Right ventricle myocardium superior (tissue), 1 donor: ENCODE measurements at regions not wholly inside any gene's neighbourhood (a gene's known extent, or its start where the extent isn't known, plus 50 kb on each side); places are given as distances from the start of the nearest gene placed in this dataset.

Experiments used
- ATAC-seq: fragments of 200-7000 bp; cut with Tn5 transposase; one replicate; pipeline ENCODE4 v1.9.1; 2020; ENCODE audit warnings: mild to moderate bottlenecking; ENCODE audit not compliant: poor library complexity
- DNase-seq: peaks from one replicate; pipeline ENCODE4 v3.0.0-alpha.2; 2020
- intact Hi-C: fragments of 100-400 bp; cut with DNase I; formaldehyde crosslinking; loops from one replicate; pipeline ENCODE4 v1.11.2; 2022
- donor health status: DM: no; HTN: yes; CAD: no; lungs with severe emphysema.

- no peak for DNase-seq
- no peak for ATAC-seq
- intact Hi-C loops, result no loop called here
Measured at GRCh38 chr11:71201936-71202597, 50.3 kb downstream of the SHANK2 start.

GRCh38 chr11:71201231-71201630, 51.1 kb downstream of the SHANK2 start:
- intact Hi-C loops, result no loop called here
- ATAC-seq (no peak), DNase-seq (no peak)

DNA sequence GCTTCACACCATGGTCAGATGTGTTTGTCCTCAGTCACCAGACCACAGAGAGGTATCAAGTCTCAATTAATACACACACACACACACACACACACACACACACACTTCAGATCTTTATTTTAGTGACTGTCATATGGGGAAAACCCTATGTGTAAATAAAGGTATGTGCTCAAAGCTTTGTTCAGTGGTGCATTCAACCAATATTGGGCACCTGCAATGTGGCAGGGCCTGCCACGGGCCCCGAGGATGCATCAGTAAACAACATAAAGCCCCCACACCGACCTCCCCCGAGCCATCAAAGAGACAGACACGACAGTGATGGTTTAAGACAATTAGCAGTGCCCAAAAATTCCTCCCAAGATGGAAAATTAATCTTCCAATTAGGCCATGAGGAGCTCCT, 51.6 kb downstream of the SHANK2 start:
- intact Hi-C loops, result no loop called here
- DNase-seq (no peak), ATAC-seq (no peak)

DNA sequence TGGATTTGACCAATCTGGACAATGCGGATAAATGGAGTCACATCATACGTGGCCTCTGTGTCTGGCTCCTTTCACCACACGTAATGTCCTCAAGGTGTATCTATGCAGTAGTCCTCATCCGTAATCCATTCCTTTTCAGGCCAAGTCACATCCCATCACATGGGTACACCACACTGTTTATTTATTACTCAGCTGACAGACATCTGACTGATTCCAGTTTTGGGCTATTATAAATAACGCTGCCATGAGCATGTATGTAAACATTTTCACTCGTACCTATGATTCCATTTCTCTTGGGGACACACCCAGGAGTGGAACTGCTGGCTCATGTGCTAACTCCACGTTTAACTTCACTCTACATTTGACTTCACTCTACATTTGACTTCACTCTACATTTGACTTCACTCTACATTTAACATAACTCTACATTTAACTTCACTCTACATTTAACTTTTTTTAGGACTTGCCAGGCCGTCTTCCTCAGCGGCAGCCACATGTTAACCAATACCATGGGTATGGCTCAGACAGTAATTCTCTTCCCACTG, 52.1 kb downstream of the SHANK2 start:
- ATAC-seq (no peak), DNase-seq (no peak)
- intact Hi-C loops, result no loop called here

DNA sequence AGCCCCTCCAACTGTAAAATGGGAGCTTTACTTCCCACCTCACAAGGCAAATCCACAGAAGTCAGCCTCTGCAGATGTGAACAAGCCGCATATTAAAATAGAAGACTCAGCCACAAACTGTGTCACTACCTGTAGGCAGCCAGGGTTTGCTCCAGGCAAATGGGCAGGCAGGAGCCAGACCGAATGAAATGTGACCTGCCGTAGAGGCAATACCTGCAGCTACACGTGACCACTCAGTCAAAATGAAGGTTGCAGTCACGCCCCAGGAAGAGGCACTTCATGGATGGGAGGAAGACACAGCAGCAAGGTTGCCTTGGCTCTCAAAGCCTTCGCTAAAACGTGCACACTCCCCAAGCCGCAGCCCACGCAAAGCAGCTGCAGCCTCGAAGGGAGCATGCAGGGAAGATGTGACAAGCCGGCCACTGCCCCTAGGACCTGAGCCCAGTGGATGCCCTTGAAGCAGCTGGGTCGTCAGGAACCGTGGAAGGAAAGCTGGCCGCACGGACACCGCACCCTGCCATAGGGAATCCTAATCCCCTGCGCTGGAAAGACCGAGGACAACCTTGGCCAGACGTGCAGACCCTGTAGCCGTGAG, 53.1 kb downstream of the SHANK2 start:
- ATAC-seq, result no peak
- intact Hi-C loops, result no loop called here
- DNase-seq, result no peak

GRCh38 chr11:71198823-71199165, 53.6 kb downstream of the SHANK2 start:
- intact Hi-C loops, result no loop called here
- DNase-seq (no peak), ATAC-seq (no peak)

DNA sequence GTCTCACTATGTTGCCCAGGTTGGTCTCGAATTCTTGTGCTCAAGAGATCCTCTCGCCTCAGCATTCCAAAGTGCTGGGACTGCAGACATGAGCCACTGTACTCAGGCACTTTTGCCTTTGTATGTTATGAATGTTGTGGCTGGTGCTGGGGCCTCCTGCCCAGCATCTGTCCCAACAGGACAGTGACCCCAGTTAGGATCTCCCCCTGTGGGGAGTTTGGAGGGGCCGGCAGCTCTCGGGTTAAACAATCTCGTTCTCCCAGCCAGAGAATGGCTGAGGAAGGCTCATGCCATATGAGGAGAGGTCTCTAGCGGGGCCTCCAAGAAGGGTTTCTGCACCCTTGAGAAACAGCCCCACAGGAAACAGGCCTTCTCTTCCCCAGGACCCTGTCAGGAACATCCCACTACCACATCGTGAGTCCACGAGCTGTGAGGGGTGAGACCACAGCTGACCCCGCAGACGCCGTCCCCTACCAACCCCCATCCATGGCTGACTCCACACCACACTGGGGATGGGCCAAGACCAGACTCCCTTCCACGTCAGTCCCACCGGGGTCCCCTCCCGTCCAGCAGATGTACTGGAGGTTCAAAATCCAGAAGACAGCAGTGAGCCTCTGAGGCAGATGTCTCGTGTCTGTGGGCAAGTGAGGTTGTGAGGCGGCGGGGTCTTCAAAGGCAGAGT, 54.1 kb downstream of the SHANK2 start:
- no peak for DNase-seq
- intact Hi-C loops, result no loop called here
- no peak for ATAC-seq

DNA sequence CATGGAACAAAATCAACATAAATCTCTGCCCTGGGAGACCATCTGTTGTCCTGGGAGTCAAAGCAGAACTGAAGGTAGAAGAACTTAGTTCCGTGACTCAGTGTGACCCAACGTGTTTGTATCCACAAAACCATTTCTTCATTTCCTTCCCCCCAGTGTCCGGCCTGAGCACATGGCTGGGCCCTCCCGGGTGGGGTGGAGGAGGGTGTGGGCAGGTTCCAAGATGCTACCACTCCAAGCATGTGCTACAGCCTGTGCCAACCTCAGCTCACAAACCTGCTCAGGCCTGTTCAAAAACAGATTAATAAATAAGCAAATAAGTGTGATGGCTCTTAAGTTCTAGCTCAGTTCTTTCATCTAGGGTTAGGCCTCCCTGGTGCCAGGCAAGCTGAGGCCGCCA, 55.3 kb downstream of the SHANK2 start:
- intact Hi-C loops, result no loop called here
- no peak for ATAC-seq

GRCh38 chr11:71194710-71195109, 57.7 kb downstream of the SHANK2 start:
- no peak for DNase-seq
- intact Hi-C loops, result no loop called here

More for the DNA sequence above, 55.3 kb downstream of the SHANK2 start:
- DNase-seq, result no peak

GRCh38 chr11:71193431-71193830, 58.9 kb downstream of the SHANK2 start:
- intact Hi-C loops, result no loop called here
- DNase-seq (no peak), ATAC-seq (no peak)

More at GRCh38 chr11:71194710-71195109, 57.7 kb downstream of the SHANK2 start:
- no peak for ATAC-seq

- DNase-seq (no peak), ATAC-seq (no peak)
- intact Hi-C loops, result no loop called here
Measured at GRCh38 chr11:71192629-71193028, 59.7 kb downstream of the SHANK2 start.

- DNase-seq, result no peak
Measured at GRCh38 chr11:71191201-71191600, 61.2 kb downstream of the SHANK2 start.

DNA sequence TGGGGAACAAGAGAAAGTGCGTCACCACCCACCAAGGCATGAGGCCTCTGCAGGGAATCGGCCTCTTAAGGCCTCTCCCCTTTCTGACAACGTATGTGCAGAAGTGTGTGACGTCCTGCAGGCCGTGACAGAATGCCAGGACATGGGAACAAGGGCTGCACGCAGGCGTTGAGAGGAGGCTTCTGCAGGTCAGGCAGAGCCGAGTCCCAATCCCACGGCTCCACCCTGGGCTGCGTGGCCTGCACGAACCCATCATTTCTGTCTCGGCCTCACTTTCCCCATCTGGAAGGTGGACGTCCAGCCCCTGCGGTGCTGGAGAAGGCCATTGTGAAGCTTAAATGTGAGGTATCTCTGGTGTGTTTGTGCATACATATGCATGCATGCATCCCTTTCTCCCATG, 61.8 kb downstream of the SHANK2 start:
- DNase-seq (no peak), ATAC-seq (no peak)
- intact Hi-C loops, result no loop called here

More at GRCh38 chr11:71191201-71191600, 61.2 kb downstream of the SHANK2 start:
- ATAC-seq, result no peak
- intact Hi-C loops, result no loop called here

GRCh38 chr11:71189768-71190315, 62.5 kb downstream of the SHANK2 start:
- intact Hi-C loops, result no loop called here
- DNase-seq, result no peak
- no peak for ATAC-seq

DNA sequence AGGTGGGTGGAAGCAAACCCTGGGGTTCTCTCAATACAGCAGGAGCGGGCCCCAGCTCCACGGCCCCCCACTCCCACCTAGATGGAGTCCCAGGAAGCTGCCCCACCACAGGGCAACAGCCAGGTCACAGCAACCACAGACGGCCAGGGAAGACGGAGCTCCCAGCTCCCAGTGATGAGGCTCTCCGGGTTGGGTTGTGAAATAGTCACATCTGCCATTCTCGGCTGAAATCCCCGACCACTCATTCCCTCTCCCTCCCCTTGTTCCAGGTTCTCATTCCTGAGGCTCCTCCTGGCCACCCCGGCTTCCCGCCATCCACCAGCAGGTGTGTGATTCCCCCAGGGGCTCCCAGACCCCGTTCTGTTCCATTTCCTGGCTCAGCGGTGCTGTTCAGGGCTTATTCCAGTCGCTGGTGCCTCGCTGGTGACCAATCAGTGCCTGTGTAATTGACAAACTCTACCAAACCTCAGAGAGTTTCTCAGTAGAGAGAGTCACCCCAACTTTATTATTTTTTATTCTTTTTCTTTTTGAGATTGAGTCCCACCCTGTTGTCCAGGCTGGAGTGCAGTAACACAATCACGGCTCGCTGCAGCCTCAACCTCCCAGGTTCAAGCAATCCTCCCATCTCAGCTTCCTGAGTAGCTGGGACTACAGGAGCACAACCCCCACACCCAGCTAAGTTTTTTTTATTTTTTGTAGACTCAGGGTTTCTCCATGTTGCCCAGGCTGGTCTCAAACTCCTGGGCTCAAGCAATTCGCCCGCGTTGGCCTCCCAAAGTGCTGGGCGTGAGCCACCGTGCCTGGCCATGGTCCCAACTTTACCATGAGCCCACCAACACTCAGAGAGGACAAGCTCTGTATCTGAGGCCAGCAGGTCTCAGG, 63.2 kb downstream of the SHANK2 start:
- ATAC-seq (no peak), DNase-seq (no peak)
- intact Hi-C loops, result no loop called here

- ATAC-seq (no peak), DNase-seq (no peak)
- intact Hi-C loops, result no loop called here
Measured at GRCh38 chr11:71188073-71188472, 64.3 kb downstream of the SHANK2 start.

DNA sequence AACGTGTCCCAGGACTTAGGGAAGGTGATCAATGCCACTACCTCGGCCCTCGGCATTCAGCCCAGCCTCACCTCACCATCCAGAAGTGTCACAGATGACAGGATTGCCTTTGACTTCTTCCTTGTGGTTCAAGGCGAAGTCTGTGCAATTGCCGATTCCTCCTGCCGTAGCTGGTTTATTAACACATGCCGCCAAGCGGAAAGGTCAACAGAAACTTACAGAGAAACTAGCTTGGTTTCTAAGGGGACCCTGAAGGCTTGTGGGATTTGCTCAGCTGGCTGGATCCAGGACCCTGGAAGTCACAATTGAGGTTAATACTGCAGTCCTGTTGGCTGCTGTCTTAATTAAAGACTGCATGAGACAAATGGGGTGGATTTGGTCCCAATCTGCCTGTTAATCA, 65.6 kb downstream of the SHANK2 start:
- intact Hi-C loops, result no loop called here
- ATAC-seq (no peak), DNase-seq (no peak)

GRCh38 chr11:71185411-71185810, 67.0 kb downstream of the SHANK2 start:
- ATAC-seq (no peak), DNase-seq (no peak)
- intact Hi-C loops, result no loop called here
